Adrenal gland (tissue), 5 donors: ENCODE measurements at regions not wholly inside any gene's neighbourhood (a gene's known extent, or its start where the extent isn't known, plus 50 kb on each side); places are given as distances from the start of the nearest gene placed in this dataset.

ENCODE experiments used
- POLR2A ChIP-seq, 2 donors: fragments of 450-650 bp; IDR thresholded peaks; one replicate each; pipeline ENCODE4 v1.6.1; 2017; ENCODE audit warnings: antibody characterized with exemption in 2 of 2, mild to moderate bottlenecking in 2 of 2, moderate library complexity in 1 of 2
- TF ChIP-seq, protein P1 (sequence below), 6 experiments: fragments of 450-650 bp in 4 of 6; fragments of 200-600 bp in 2 of 6; sonication (generic) in 1 of 6; IDR thresholded peaks; 1 replicate in 5 of 6; 2 replicates in 1 of 6; pipeline versions ENCODE4 v1.5.1 to v1.8.0; 2016 to 2021; ENCODE audit warnings: antibody characterized with exemption in 6 of 6, mild to moderate bottlenecking in 2 of 6, moderate library complexity in 1 of 6
- donor health status: DM: no; HTN: no; CAD: no.

DNA sequence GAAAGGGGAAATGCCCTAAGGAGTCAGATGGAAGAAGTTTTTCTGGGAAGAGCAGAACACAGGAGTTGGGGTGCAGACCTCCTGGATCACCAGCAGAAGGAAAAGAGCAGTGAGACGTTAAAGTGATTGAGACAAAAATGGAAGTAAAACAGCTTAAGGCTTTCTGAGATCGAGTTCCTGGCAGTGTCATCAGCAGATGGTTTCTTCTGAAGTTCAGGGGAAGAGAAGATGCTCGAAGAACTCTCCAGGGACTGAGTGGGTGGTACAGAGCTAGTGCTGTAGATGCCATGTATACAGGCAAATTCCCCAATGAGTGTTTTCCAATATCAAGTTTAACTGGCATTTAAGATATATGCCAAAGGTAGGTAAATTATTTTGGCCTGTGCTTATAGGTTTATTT, 272.2 kb upstream of the KLF12 start:
- TF ChIP-seq, protein P1, sequence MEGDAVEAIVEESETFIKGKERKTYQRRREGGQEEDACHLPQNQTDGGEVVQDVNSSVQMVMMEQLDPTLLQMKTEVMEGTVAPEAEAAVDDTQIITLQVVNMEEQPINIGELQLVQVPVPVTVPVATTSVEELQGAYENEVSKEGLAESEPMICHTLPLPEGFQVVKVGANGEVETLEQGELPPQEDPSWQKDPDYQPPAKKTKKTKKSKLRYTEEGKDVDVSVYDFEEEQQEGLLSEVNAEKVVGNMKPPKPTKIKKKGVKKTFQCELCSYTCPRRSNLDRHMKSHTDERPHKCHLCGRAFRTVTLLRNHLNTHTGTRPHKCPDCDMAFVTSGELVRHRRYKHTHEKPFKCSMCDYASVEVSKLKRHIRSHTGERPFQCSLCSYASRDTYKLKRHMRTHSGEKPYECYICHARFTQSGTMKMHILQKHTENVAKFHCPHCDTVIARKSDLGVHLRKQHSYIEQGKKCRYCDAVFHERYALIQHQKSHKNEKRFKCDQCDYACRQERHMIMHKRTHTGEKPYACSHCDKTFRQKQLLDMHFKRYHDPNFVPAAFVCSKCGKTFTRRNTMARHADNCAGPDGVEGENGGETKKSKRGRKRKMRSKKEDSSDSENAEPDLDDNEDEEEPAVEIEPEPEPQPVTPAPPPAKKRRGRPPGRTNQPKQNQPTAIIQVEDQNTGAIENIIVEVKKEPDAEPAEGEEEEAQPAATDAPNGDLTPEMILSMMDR (IDR thresholded peaks at IDR 0.05): no peak
- TF ChIP-seq POLR2A (IDR thresholded peaks at IDR 0.05): no peak
